ENCODE measurements at regions not wholly inside any gene's neighbourhood (a gene's known extent, or its start where the extent isn't known, plus 50 kb on each side); places are given as distances from the start of the nearest gene placed in this dataset.

DNA sequence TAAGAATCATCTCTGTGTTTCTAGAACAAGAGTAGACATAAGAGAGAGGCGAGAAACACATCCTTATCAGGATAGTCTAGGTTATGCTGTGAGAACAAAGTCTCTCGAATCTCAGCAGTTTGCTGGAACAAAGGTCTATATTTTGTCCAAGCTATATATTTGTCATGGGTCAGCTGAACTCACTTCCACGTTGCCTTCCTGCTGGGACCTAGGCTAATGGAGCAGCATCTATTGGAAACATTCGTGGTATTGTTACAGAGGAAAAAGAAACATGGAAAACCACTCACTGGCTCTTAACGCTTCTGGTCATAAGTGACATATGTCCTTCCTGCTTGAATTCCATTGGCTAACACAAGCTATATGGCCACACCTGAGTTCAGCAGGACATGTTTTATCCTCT lies 112.6 kb upstream of the DYRK2 start:
- DNase-seq (ENCODE audit: low read depth in 1 of 2, low spot score in 1 of 2) = no peak
- no peaks in the 10 kb centered on the region for H3K36me3 ChIP-seq
- TF ChIP-seq, protein P1, sequence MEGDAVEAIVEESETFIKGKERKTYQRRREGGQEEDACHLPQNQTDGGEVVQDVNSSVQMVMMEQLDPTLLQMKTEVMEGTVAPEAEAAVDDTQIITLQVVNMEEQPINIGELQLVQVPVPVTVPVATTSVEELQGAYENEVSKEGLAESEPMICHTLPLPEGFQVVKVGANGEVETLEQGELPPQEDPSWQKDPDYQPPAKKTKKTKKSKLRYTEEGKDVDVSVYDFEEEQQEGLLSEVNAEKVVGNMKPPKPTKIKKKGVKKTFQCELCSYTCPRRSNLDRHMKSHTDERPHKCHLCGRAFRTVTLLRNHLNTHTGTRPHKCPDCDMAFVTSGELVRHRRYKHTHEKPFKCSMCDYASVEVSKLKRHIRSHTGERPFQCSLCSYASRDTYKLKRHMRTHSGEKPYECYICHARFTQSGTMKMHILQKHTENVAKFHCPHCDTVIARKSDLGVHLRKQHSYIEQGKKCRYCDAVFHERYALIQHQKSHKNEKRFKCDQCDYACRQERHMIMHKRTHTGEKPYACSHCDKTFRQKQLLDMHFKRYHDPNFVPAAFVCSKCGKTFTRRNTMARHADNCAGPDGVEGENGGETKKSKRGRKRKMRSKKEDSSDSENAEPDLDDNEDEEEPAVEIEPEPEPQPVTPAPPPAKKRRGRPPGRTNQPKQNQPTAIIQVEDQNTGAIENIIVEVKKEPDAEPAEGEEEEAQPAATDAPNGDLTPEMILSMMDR (IDR thresholded peaks at IDR 0.05; ENCODE audit: low read depth, low read length) = no peak
- H3K4me3 ChIP-seq = no peak overlapping the region
- H3K9me3 ChIP-seq (ENCODE audit: low read depth) = no peaks in the 10 kb centered on the region
- no peak overlapping the region for H3K27ac ChIP-seq
- H3K27me3 ChIP-seq = no peaks in the 10 kb centered on the region
- no peaks in the 10 kb centered on the region for H3K4me1 ChIP-seq (ENCODE audit: low read depth)

DNA sequence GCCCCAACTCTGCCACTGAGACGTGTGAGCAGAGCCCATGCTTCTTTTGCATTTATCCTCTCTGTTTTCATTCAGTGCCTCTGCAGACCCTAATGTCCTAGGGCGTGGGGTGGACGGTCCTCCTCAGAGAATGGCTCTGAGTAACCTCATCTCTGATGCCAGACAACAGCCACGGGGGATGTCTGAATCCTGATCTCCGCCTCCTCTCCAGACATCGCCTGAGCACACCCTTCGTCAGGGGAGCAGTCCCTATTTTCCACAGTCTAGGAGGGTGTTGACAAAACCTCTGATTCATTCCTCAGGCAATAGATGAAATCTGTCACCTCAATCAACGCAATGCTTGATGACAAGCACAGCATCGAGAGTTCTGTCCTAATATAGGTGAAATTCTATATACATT lies 109.2 kb upstream of the DYRK2 start:
- TF ChIP-seq, protein P1 (IDR thresholded peaks at IDR 0.05; ENCODE audit: low read depth, low read length) = no peak

DNA sequence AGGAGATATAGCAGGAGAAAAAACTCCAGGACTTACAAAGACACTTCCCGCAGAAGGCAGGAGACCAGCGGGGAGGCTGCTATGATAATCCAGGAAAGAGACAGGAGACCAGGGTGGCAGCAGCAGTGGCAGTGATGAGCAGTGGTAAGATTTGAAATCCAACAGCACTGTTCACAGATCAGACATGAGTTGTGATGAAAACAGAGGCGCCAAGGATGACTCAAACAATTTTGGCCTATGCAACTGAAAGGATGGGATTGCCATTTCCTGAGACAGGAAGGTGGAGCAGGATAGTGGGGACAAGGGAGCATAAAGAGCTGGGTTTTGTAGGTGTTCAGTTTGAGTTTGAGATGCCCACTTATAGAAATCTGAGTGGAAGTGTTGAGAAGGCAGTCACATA lies 108.6 kb upstream of the DYRK2 start:
- Histone ChIP-seq H3K4me1 (ENCODE audit: low read depth) (no peaks in the 10 kb centered on the region), H3K27ac (no peak overlapping the region), H3K4me3 (no peak overlapping the region), H3K27me3 (no peaks in the 10 kb centered on the region), H3K36me3 (no peaks in the 10 kb centered on the region), H3K9me3 (ENCODE audit: low read depth) (no peaks in the 10 kb centered on the region)
- peak in 1 of 2 donors; percentile 21 for DNase-seq (ENCODE audit: low read depth in 1 of 2, low spot score in 1 of 2)
- TF ChIP-seq, protein P1 (IDR thresholded peaks at IDR 0.05; ENCODE audit: low read depth, low read length) = no peak

More for the DNA sequence above, 109.2 kb upstream of the DYRK2 start:
- Histone ChIP-seq H3K4me1 (ENCODE audit: low read depth) (no peaks in the 10 kb centered on the region), H3K27me3 (no peaks in the 10 kb centered on the region), H3K4me3 (no peak overlapping the region), H3K9me3 (ENCODE audit: low read depth) (no peaks in the 10 kb centered on the region), H3K27ac (no peak overlapping the region), H3K36me3 (no peaks in the 10 kb centered on the region)
- DNase-seq (ENCODE audit: low read depth in 1 of 2, low spot score in 1 of 2) = no peak

DNA sequence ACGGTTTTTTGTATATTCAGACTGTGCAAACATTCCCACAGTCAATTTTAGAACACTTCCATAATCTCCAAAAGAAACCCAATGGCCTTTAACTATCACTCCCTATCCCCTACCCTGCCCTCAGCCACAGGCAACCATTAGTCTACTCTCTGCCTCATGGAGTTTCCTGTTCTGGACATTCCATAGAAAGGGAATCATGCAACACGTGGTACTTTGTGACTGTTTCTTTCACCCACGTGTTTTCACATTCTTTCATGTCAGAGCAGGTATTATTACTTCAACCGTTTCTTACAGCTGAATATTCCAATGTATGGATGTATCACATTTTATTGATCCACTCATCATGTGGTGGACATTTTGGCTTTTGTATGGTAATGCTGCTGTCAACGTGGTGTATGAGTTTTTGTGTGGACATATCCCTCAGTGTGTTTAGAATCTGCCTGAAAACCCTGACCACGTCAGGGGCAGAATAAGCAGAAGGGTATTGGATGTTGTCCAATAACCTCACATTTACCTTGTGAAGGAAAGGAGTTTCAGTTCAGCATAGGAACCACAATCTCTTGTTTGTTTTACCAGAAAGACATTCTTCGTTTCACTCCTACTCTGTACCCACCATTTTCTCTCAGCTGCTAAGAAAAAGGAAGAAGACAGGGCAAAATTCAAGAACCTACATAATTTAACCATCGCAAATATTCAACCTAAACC lies 107.5 kb upstream of the DYRK2 start:
- no peak overlapping the region for H3K4me3 ChIP-seq
- TF ChIP-seq, protein P1 (IDR thresholded peaks at IDR 0.05; ENCODE audit: low read depth, low read length) = no peak
- no peaks in the 10 kb centered on the region for H3K27me3 ChIP-seq
- H3K36me3 ChIP-seq = no peaks in the 10 kb centered on the region
- no peak overlapping the region for H3K27ac ChIP-seq
- no peaks in the 10 kb centered on the region for H3K4me1 ChIP-seq (ENCODE audit: low read depth)
- no peaks in the 10 kb centered on the region for H3K9me3 ChIP-seq (ENCODE audit: low read depth)
- DNase-seq (ENCODE audit: low read depth in 1 of 2, low spot score in 1 of 2) = no peak

DNA sequence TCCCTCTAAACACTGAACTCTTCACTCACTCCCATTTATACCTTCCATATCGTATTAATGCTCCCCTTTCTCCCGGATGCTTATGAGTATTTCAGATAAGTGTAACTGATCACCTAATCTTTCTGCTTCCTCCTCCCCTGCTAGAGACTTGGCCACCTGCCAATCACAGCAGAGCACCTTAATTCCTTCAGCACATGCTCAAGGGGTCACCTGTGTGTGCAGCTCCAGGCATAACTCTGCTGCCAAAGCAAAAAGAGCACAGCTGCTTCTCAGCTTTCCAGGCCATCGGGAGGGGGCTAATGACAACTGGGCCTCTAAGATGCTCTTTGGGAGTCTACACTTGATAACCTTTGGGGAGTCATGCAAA lies 106.9 kb upstream of the DYRK2 start:
- Histone ChIP-seq H3K4me1 (ENCODE audit: low read depth) (no peaks in the 10 kb centered on the region), H3K4me3 (no peak overlapping the region), H3K27me3 (no peaks in the 10 kb centered on the region), H3K36me3 (no peaks in the 10 kb centered on the region), H3K27ac (no peak overlapping the region), H3K9me3 (ENCODE audit: low read depth) (no peaks in the 10 kb centered on the region)
- TF ChIP-seq, protein P1 (IDR thresholded peaks at IDR 0.05; ENCODE audit: low read depth, low read length) = no peak
- DNase-seq (ENCODE audit: low read depth in 1 of 2, low spot score in 1 of 2) = no peak

Data from cardiac muscle cell (in vitro differentiated cells and primary cell).